ENCODE measurements at regions not wholly inside any gene's neighbourhood (a gene's known extent, or its start where the extent isn't known, plus 50 kb on each side); places are given as distances from the start of the nearest gene placed in this dataset.

GRCh38 chr3:3745693-3746092 is 53.5 kb upstream of the LRRN1 start:
- POLR2A ChIA-PET, result no interaction called here
- no peaks in the 10 kb centered on the region for H3K4me1 ChIP-seq (ENCODE audit: insufficient read depth, low read length)
- Mint-ChIP-seq H3K4me3 (no peak overlapping the region), H3K9me3 (peaks cover 0 to 6% (median 0%) of the 10 kb centered on the region in 5 donors), H3K27me3 (no peaks in the 10 kb centered on the region), H3K27ac (no peak overlapping the region), H3K4me1 (no peaks in the 10 kb centered on the region), H3K36me3 (peaks cover 0 to 3% (median 0%) of the 10 kb centered on the region in 3 donors)
- no peak overlapping the region for H3K4me3 ChIP-seq (ENCODE audit: low read length)
- no peaks in the 10 kb centered on the region for H3K36me3 ChIP-seq (ENCODE audit: insufficient read depth, low read length)
- H3K9me3 ChIP-seq (ENCODE audit: low read length), result no peaks in the 10 kb centered on the region
- DNase-seq, result no peak
- H3K27ac ChIP-seq (ENCODE audit: low read depth, low read length), result no peak overlapping the region
- H3K27me3 ChIP-seq (ENCODE audit: insufficient read depth, low read length, poor library complexity, severe bottlenecking), result no peaks in the 10 kb centered on the region
- CTCF ChIA-PET, result no interaction called here

GRCh38 chr3:3744826-3745225 is 54.4 kb upstream of the LRRN1 start:
- H3K27ac ChIP-seq (ENCODE audit: low read depth, low read length), result no peak overlapping the region
- no peak overlapping the region for H3K4me3 ChIP-seq (ENCODE audit: low read length)
- Mint-ChIP-seq H3K4me1 (no peaks in the 10 kb centered on the region), H3K9me3 (peaks cover 0 to 6% (median 0%) of the 10 kb centered on the region in 5 donors), H3K36me3 (peaks cover 0 to 3% (median 0%) of the 10 kb centered on the region in 3 donors), H3K4me3 (no peak overlapping the region), H3K27ac (no peak overlapping the region), H3K27me3 (no peaks in the 10 kb centered on the region)
- CTCF ChIA-PET, result no interaction called here
- no peaks in the 10 kb centered on the region for H3K36me3 ChIP-seq (ENCODE audit: insufficient read depth, low read length)
- H3K9me3 ChIP-seq (ENCODE audit: low read length), result no peaks in the 10 kb centered on the region
- no peaks in the 10 kb centered on the region for H3K27me3 ChIP-seq (ENCODE audit: insufficient read depth, low read length, poor library complexity, severe bottlenecking)
- no peaks in the 10 kb centered on the region for H3K4me1 ChIP-seq (ENCODE audit: insufficient read depth, low read length)
- DNase-seq, result no peak
- POLR2A ChIA-PET, result no interaction called here

- Histone ChIP-seq H3K27me3 (ENCODE audit: insufficient read depth, low read length, poor library complexity, severe bottlenecking) (no peaks in the 10 kb centered on the region), H3K36me3 (ENCODE audit: insufficient read depth, low read length) (no peaks in the 10 kb centered on the region), H3K4me1 (ENCODE audit: insufficient read depth, low read length) (no peaks in the 10 kb centered on the region), H3K27ac (ENCODE audit: low read depth, low read length) (no peak overlapping the region), H3K9me3 (ENCODE audit: low read length) (no peaks in the 10 kb centered on the region), H3K4me3 (ENCODE audit: low read length) (no peak overlapping the region)
- H3K27ac Mint-ChIP-seq, result no peak overlapping the region
- peaks cover 0 to 3% (median 1%) of the 10 kb centered on the region in 3 donors for H3K36me3 Mint-ChIP-seq
- peaks cover 0 to 6% (median 0%) of the 10 kb centered on the region in 5 donors for H3K9me3 Mint-ChIP-seq
- no peak for DNase-seq
- H3K27me3 Mint-ChIP-seq, result no peaks in the 10 kb centered on the region
- H3K4me1 Mint-ChIP-seq, result no peaks in the 10 kb centered on the region
- ChIA-PET CTCF (no interaction called here), POLR2A (no interaction called here)
- H3K4me3 Mint-ChIP-seq, result no peak overlapping the region
Measured at GRCh38 chr3:3743754-3744153, 55.5 kb upstream of the LRRN1 start.

GRCh38 chr3:3740061-3740460 is 59.2 kb upstream of the LRRN1 start:
- no peak overlapping the region for H3K27ac Mint-ChIP-seq

GRCh38 chr3:3739330-3740060 is 59.7 kb upstream of the LRRN1 start:
- Histone ChIP-seq H3K9me3 (ENCODE audit: low read length) (no peaks in the 10 kb centered on the region), H3K4me3 (ENCODE audit: low read length) (no peak overlapping the region), H3K27ac (ENCODE audit: low read depth, low read length) (no peak overlapping the region), H3K4me1 (ENCODE audit: insufficient read depth, low read length) (no peaks in the 10 kb centered on the region), H3K27me3 (ENCODE audit: insufficient read depth, low read length, poor library complexity, severe bottlenecking) (no peaks in the 10 kb centered on the region), H3K36me3 (ENCODE audit: insufficient read depth, low read length) (no peaks in the 10 kb centered on the region)
- H3K4me1 Mint-ChIP-seq, result no peaks in the 10 kb centered on the region
- CTCF ChIA-PET, result no interaction called here
- peaks cover 0 to 5% (median 0%) of the 10 kb centered on the region in 5 donors for H3K9me3 Mint-ChIP-seq
- H3K27me3 Mint-ChIP-seq, result no peaks in the 10 kb centered on the region
- POLR2A ChIA-PET, result no interaction called here
- peaks cover 0 to 11% (median 0%) of the 10 kb centered on the region in 3 donors for H3K36me3 Mint-ChIP-seq
- DNase-seq, result no peak
- H3K4me3 Mint-ChIP-seq, result no peak overlapping the region
- H3K27ac Mint-ChIP-seq, result no peak overlapping the region

More at GRCh38 chr3:3740061-3740460, 59.2 kb upstream of the LRRN1 start:
- no peaks in the 10 kb centered on the region for H3K36me3 ChIP-seq (ENCODE audit: insufficient read depth, low read length)
- Mint-ChIP-seq H3K4me1 (no peaks in the 10 kb centered on the region), H3K36me3 (peaks cover 0 to 7% (median 0%) of the 10 kb centered on the region in 3 donors), H3K27me3 (no peaks in the 10 kb centered on the region), H3K4me3 (no peak overlapping the region), H3K9me3 (peaks cover 0 to 5% (median 0%) of the 10 kb centered on the region in 5 donors)
- H3K9me3 ChIP-seq (ENCODE audit: low read length), result no peaks in the 10 kb centered on the region
- H3K27me3 ChIP-seq (ENCODE audit: insufficient read depth, low read length, poor library complexity, severe bottlenecking), result no peaks in the 10 kb centered on the region
- H3K27ac ChIP-seq (ENCODE audit: low read depth, low read length), result no peak overlapping the region
- H3K4me1 ChIP-seq (ENCODE audit: insufficient read depth, low read length), result no peaks in the 10 kb centered on the region
- H3K4me3 ChIP-seq (ENCODE audit: low read length), result no peak overlapping the region
- POLR2A ChIA-PET, result no interaction called here
- no peak for DNase-seq
- CTCF ChIA-PET, result no interaction called here

GRCh38 chr3:3737531-3737930 is 61.7 kb upstream of the LRRN1 start:
- H3K36me3 Mint-ChIP-seq, result peaks cover 0 to 12% (median 0%) of the 10 kb centered on the region in 3 donors
- H3K27ac Mint-ChIP-seq, result no peak overlapping the region
- CTCF ChIA-PET, result no interaction called here
- H3K36me3 ChIP-seq (ENCODE audit: insufficient read depth, low read length), result no peaks in the 10 kb centered on the region
- no peak for DNase-seq
- H3K9me3 ChIP-seq (ENCODE audit: low read length), result no peaks in the 10 kb centered on the region
- no peaks in the 10 kb centered on the region for H3K27me3 ChIP-seq (ENCODE audit: insufficient read depth, low read length, poor library complexity, severe bottlenecking)
- H3K4me3 Mint-ChIP-seq, result no peak overlapping the region
- POLR2A ChIA-PET, result no interaction called here
- no peak overlapping the region for H3K27ac ChIP-seq (ENCODE audit: low read depth, low read length)
- H3K4me1 ChIP-seq (ENCODE audit: insufficient read depth, low read length), result no peaks in the 10 kb centered on the region
- no peaks in the 10 kb centered on the region for H3K4me1 Mint-ChIP-seq
- peaks cover 0 to 5% (median 0%) of the 10 kb centered on the region in 5 donors for H3K9me3 Mint-ChIP-seq
- no peaks in the 10 kb centered on the region for H3K27me3 Mint-ChIP-seq
- H3K4me3 ChIP-seq (ENCODE audit: low read length), result no peak overlapping the region

- H3K27me3 Mint-ChIP-seq, result no peaks in the 10 kb centered on the region
- DNase-seq, result no peak
- H3K27me3 ChIP-seq (ENCODE audit: insufficient read depth, low read length, poor library complexity, severe bottlenecking), result no peaks in the 10 kb centered on the region
- no peak overlapping the region for H3K27ac ChIP-seq (ENCODE audit: low read depth, low read length)
- no peaks in the 10 kb centered on the region for H3K4me1 ChIP-seq (ENCODE audit: insufficient read depth, low read length)
- H3K4me1 Mint-ChIP-seq, result no peaks in the 10 kb centered on the region
- H3K36me3 ChIP-seq (ENCODE audit: insufficient read depth, low read length), result no peaks in the 10 kb centered on the region
- H3K27ac Mint-ChIP-seq, result no peak overlapping the region
- peaks cover 0 to 5% (median 0%) of the 10 kb centered on the region in 5 donors for H3K9me3 Mint-ChIP-seq
- ChIA-PET POLR2A (no interaction called here), CTCF (no interaction called here)
- no peak overlapping the region for H3K4me3 Mint-ChIP-seq
- no peaks in the 10 kb centered on the region for H3K9me3 ChIP-seq (ENCODE audit: low read length)
- no peak overlapping the region for H3K4me3 ChIP-seq (ENCODE audit: low read length)
- H3K36me3 Mint-ChIP-seq, result peaks cover 0 to 16% (median 0%) of the 10 kb centered on the region in 3 donors
Measured at GRCh38 chr3:3735919-3736318, 63.3 kb upstream of the LRRN1 start.

GRCh38 chr3:3734881-3735280 is 64.3 kb upstream of the LRRN1 start:
- no peaks in the 10 kb centered on the region for H3K9me3 ChIP-seq (ENCODE audit: low read length)
- no peak for DNase-seq
- Mint-ChIP-seq H3K9me3 (peaks cover 0 to 5% (median 0%) of the 10 kb centered on the region in 5 donors), H3K4me1 (no peaks in the 10 kb centered on the region), H3K27ac (no peak overlapping the region), H3K27me3 (no peaks in the 10 kb centered on the region), H3K36me3 (peaks cover 0 to 16% (median 0%) of the 10 kb centered on the region in 3 donors), H3K4me3 (no peak overlapping the region)
- no peaks in the 10 kb centered on the region for H3K4me1 ChIP-seq (ENCODE audit: insufficient read depth, low read length)
- ChIA-PET POLR2A (no interaction called here), CTCF (no interaction called here)
- no peaks in the 10 kb centered on the region for H3K27me3 ChIP-seq (ENCODE audit: insufficient read depth, low read length, poor library complexity, severe bottlenecking)
- H3K4me3 ChIP-seq (ENCODE audit: low read length), result no peak overlapping the region
- no peaks in the 10 kb centered on the region for H3K36me3 ChIP-seq (ENCODE audit: insufficient read depth, low read length)
- no peak overlapping the region for H3K27ac ChIP-seq (ENCODE audit: low read depth, low read length)
